Amygdala (tissue), 56 donors: ENCODE measurements at regions not wholly inside any gene's neighbourhood (a gene's known extent, or its start where the extent isn't known, plus 50 kb on each side); places are given as distances from the start of the nearest gene placed in this dataset.
A peak's percentile ranks its signal among the peaks of the same experiment; 100 is the strongest.
"Not testable (repeated sequence)": the region's sequence is repeated elsewhere in the genome, so short reads cannot be mapped to it uniquely, and the experiment has no call there.

ENCODE experiments used
- DNase-seq, 56 donors: peaks; one replicate each; lab custom pipeline; 2025; lab: John Stamatoyannopoulos, UW

GRCh38 chr1:116290085-116290705, 82.8 kb upstream of the ATP1A1 start:
- no peak for DNase-seq

GRCh38 chr1:116291024-116291423, 82.0 kb upstream of the ATP1A1 start:
- DNase-seq = no peak

- DNase-seq = no peak
Measured at GRCh38 chr1:116292929-116293725, 79.9 kb upstream of the ATP1A1 start.

GRCh38 chr1:116297495-116298212, 75.4 kb upstream of the ATP1A1 start:
- no peak for DNase-seq

- DNase-seq = not testable (repeated sequence)
Measured at GRCh38 chr1:116298213-116298579, 74.8 kb upstream of the ATP1A1 start.

- no peak for DNase-seq
Measured at GRCh38 chr1:116298746-116299145, 74.3 kb upstream of the ATP1A1 start.

GRCh38 chr1:116299248-116299647, 73.8 kb upstream of the ATP1A1 start:
- DNase-seq = no peak

- DNase-seq = no peak
Measured at GRCh38 chr1:116302281-116302680, 70.8 kb upstream of the ATP1A1 start.

- DNase-seq = no peak
Measured at GRCh38 chr1:116306102-116306501, 66.9 kb upstream of the ATP1A1 start.

GRCh38 chr1:116306840-116307442, 66.1 kb upstream of the ATP1A1 start:
- DNase-seq = no peak

- no peak for DNase-seq
Measured at GRCh38 chr1:116308276-116308675, 64.8 kb upstream of the ATP1A1 start.

- DNase-seq = no peak
Measured at GRCh38 chr1:116309090-116309870, 63.8 kb upstream of the ATP1A1 start.

GRCh38 chr1:116310180-116310579, 62.9 kb upstream of the ATP1A1 start:
- DNase-seq = peak in 4 of 56 donors; percentile 3 to 47 (median 12)

- DNase-seq = no peak
Measured at GRCh38 chr1:116311193-116311592, 61.9 kb upstream of the ATP1A1 start.

- DNase-seq = peak in 28 of 56 donors; percentile 4 to 65 (median 30)
Measured at GRCh38 chr1:116311756-116312680, 61.0 kb upstream of the ATP1A1 start.

- no peak for DNase-seq
Measured at GRCh38 chr1:116312681-116313069, 60.4 kb upstream of the ATP1A1 start.

- DNase-seq = no peak
Measured at GRCh38 chr1:116313776-116314175, 59.3 kb upstream of the ATP1A1 start.

- no peak for DNase-seq
Measured at GRCh38 chr1:116314305-116314919, 58.6 kb upstream of the ATP1A1 start.

GRCh38 chr1:116316373-116316772, 56.7 kb upstream of the ATP1A1 start:
- DNase-seq = no peak
